Left cardiac atrium (tissue), 4 donors: ENCODE measurements at regions not wholly inside any gene's neighbourhood (a gene's known extent, or its start where the extent isn't known, plus 50 kb on each side); places are given as distances from the start of the nearest gene placed in this dataset.
"Not testable (repeated sequence)": the region's sequence is repeated elsewhere in the genome, so short reads cannot be mapped to it uniquely, and the experiment has no call there.

ENCODE experiments used
- ATAC-seq, 2 donors: fragments of 200-7000 bp; cut with Tn5 transposase; one replicate each; pipeline ENCODE4 v1.9.1; 2020; ENCODE audit warnings: mild to moderate bottlenecking in 2 of 2, moderate library complexity in 2 of 2
- DNase-seq: peaks from one replicate; pipeline ENCODE4 v3.0.0-alpha.2; 2020
- intact Hi-C, 2 donors: fragments of 100-400 bp; cut with DNase I; formaldehyde crosslinking; loops; one replicate each; pipeline versions ENCODE4 v1.14.1 to v1.15.1; 2022 to 2023
- donor health status: DM: no; HTN: yes; CAD: no.
- donor health status: DM: no; HTN: yes; CAD: no; lungs with severe emphysema.
- donor health status: DM: yes; HTN: yes; CAD: no.
- donor health status: Dilated cardiomyopathy.

DNA sequence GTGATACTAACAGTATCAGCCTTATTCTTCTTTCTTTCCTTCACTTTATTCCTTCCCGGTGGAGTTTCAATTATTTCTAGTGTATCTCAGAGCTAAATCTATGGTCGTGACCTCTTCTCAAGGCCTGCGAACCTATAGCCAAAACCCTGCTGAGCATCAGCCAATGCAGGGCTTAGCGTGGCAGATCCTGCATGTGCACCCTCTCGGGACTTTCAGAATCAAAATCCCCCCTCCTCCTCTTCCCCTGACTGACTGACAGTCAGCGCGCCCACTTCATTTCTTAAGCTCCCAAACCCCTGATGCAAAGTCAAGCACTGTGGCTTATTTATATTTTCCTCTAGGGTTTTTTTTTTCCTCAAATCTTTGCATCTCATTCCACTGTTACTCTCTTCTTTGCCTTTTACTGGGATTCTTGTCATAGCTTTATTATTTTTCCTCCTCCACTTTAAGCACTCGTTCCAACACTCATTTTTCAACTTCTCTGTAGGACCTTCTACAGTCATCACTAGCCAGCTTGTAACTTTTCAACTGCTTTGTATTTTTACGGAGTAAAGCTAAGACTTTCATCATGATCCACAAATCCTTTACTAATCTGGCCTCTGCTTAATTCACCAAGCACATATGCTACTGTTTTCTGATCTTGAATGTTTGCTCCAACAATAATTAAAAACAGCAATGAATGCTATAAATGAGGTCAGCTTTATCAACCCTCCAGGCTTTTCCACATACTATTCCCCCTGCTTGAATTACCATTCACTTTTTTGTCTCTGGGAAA is 896.5 kb upstream of the PIK3C3 start:
- intact Hi-C loops = no loop called here
- no peak for ATAC-seq
- no peak for DNase-seq

GRCh38 chr18:41052625-41053024 is 902.4 kb upstream of the PIK3C3 start:
- DNase-seq (no peak), ATAC-seq (no peak)
- intact Hi-C loops = no loop called here

- DNase-seq, ATAC-seq, intact Hi-C loops: not testable (repeated sequence)
Measured at GRCh38 chr18:41046250-41046649, 908.8 kb upstream of the PIK3C3 start.

- ATAC-seq (no peak), DNase-seq (no peak)
- intact Hi-C loops = no loop called here
Measured at GRCh38 chr18:41043876-41044275, 911.2 kb upstream of the PIK3C3 start.

- no peak for ATAC-seq
- intact Hi-C loops = no loop called here
- DNase-seq = no peak
Measured at GRCh38 chr18:41042866-41043265, 912.2 kb upstream of the PIK3C3 start.

- intact Hi-C loops = no loop called here
- DNase-seq (no peak), ATAC-seq (no peak)
Measured at GRCh38 chr18:41038071-41038470, 917.0 kb upstream of the PIK3C3 start.

DNA sequence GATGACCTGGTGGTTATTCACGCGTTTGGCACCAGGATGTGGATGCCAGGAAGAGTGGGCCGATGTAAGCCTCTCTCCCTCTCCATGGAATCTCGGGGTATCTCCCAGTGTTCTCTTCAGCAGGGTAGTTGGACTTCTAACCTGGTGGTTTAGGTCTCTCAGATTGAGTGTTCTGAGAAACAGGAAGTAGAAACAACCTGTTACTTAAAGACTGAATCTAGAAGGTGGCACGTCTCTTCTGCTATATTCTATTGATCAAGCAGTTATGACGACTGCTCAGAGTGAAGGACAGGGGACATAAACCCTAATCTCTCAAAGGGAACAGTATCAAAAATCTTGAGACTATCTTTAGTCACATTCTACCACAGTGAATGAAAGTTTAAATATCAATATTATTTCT is 918.7 kb upstream of the PIK3C3 start:
- ATAC-seq = no peak
- no peak for DNase-seq
- intact Hi-C loops = no loop called here

- DNase-seq (no peak), ATAC-seq (no peak)
Measured at GRCh38 chr18:41034413-41034812, 920.6 kb upstream of the PIK3C3 start.

DNA sequence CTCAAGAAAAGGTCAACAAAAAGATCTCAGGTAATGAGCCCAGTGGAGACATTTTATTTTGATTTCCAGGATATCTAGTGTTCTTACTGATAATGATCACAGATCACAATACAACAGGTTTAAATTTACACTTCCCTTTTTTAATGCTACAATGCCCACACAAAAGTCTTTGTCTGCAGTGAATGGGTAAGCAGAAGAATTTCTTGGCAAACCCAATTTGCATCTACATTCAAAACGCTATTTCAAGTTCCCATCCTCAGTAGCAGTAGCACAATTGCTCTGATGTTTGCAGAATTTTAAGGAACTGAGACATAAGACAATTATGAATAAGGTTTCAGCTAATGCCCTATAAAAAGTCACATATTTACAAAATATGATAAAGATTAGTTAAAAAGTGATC is 929.4 kb upstream of the PIK3C3 start:
- ATAC-seq (no peak), DNase-seq (no peak)
- intact Hi-C loops = no loop called here

More at GRCh38 chr18:41034413-41034812, 920.6 kb upstream of the PIK3C3 start:
- intact Hi-C loops = no loop called here

GRCh38 chr18:41024792-41025191 is 930.2 kb upstream of the PIK3C3 start:
- intact Hi-C loops = no loop called here
- ATAC-seq (no peak), DNase-seq (no peak)

DNA sequence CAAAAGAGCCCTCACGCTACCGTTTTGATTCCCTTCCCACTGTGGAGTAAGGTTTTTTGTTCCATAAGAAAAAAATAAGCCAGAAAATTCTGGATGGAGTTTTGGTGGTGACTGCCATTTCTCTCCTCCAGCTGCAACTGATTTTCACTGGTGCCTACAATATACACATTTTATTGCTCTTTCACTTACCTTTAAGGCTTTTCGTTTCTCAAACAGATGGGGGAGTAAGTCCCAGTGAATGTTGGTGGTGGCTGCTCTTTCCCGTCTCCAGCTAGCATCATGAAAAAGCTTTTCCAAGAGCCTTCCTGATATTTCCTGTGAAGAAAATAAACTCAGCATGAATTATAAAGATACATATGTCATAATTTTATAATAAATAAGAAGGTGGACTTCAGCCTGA is 932.5 kb upstream of the PIK3C3 start:
- intact Hi-C loops = no loop called here
- ATAC-seq = no peak
- DNase-seq = no peak

DNA sequence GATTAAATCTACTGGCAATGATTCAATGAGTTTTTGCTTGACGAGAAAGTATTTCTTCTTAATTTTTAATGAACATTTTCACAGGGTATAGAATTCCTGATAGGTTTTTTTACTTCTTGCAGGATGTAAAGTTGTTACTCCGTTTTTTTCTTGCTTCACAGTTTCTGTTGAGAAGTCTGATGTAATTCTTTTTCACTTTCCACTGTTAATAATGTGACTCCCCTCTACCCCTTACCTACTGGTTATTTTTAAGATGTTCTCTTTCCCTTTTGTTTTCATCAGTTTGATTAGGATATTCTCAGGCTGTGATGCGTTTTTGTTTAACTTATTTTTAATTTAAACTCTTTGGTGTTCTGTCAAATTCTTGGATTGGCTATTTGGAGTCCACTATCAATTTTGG is 933.9 kb upstream of the PIK3C3 start:
- DNase-seq (no peak), ATAC-seq (no peak)
- intact Hi-C loops = no loop called here

DNA sequence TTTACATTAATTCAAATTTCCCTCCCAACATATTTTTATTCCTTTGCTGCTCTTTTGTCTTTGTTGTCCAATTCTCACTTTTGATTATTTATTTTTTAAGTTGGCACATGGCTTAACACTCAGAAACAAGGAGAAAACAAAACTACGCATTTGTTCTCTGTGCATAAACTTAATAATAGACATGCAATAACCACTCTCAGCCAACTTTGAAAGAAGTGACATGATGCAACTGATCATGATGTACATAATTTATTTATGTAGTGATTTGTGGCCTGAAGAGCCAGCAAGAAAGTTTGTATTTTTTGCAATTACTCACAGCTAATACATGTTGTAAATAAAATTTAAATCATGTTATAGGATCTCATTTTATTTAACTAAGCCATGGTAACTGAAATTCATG is 942.8 kb upstream of the PIK3C3 start:
- no peak for ATAC-seq
- intact Hi-C loops = no loop called here
- no peak for DNase-seq

DNA sequence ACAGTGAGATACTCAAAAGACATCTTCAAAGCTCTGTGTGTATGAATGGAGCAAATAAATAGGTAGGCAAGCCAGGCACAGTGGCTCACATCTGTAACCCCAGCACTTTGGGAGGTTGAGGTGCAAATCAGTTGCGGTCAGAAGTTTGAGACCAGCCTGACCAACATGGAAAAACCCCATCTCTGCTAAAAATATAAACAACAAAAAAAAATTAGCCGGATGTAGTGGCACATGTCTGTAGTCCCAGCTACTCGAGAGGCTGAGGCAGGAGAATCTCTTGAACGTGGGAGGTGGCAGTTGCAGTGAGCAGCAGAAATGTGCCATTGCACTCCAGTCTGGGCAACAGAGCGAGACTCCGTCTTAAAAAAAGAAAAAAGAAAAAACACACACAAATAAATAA is 945.1 kb upstream of the PIK3C3 start:
- intact Hi-C loops = no loop called here

DNA sequence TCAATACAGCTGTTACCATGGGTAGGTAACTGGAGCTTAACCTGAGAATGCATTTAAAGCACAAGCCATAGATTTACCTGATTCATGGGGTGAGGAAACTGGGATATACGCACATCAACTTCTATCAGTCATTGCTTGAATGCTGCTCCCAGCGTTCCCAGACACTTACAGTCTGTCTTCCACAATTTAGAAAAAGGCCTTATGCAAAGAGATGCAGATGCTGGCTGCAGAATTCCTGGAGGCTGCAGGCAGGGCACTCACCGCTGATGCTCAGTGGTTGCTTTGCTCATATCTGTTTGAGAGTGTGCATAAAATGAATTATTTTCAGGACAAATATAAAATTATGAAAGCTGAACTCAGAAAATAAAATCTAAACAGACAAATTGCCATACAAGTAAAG is 950.7 kb upstream of the PIK3C3 start:
- intact Hi-C loops = no loop called here
- ATAC-seq (no peak), DNase-seq (no peak)

More for the DNA sequence above, 945.1 kb upstream of the PIK3C3 start:
- DNase-seq (no peak), ATAC-seq (no peak)

- ATAC-seq (no peak), DNase-seq (no peak)
- intact Hi-C loops = no loop called here
Measured at GRCh38 chr18:40995529-40995928, 959.5 kb upstream of the PIK3C3 start.

DNA sequence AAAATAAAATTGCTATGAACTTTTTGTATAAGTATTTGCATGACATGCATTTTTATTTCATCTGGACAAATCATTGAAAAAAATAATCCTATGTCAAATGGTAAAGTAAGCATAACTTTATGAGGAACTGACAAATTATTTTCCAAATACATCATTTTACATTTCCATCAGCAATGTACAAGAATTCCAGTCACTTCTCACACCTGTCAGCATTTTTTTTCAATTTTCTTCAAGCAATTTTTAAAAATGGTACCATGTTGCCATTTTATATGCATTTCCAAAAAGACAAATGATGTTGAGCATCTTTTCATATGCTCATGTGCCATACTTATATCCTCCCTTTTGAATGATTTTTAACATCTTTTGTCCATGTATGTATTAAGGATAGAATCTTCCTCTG is 961.7 kb upstream of the PIK3C3 start:
- intact Hi-C loops = no loop called here
- no peak for DNase-seq
- ATAC-seq = no peak

- DNase-seq (no peak), ATAC-seq (no peak)
- intact Hi-C loops = no loop called here
Measured at GRCh38 chr18:40987581-40987980, 967.5 kb upstream of the PIK3C3 start.

DNA sequence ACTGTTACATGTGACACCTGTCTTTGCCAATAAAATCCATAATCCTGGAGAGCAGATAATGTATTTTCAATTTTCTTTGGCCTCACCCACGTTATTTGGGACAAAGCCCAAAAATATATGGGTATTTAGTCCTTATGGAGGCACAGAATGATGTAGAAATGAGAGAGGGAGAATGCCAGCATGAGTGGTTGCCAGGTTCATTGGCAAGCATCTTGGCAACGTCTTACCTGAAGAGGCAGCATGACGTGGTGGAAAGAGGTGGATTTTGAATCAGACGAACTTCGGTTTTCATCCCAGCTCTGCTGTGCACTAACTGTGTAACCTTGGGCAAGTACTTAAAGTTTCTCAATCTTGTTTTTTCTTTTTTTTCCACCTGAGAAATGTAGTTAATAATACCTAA is 969.6 kb upstream of the PIK3C3 start:
- intact Hi-C loops = no loop called here
- ATAC-seq (no peak), DNase-seq (no peak)

GRCh38 chr18:40984856-40985255 is 970.2 kb upstream of the PIK3C3 start:
- intact Hi-C loops = no loop called here
- ATAC-seq = no peak
- DNase-seq = no peak

DNA sequence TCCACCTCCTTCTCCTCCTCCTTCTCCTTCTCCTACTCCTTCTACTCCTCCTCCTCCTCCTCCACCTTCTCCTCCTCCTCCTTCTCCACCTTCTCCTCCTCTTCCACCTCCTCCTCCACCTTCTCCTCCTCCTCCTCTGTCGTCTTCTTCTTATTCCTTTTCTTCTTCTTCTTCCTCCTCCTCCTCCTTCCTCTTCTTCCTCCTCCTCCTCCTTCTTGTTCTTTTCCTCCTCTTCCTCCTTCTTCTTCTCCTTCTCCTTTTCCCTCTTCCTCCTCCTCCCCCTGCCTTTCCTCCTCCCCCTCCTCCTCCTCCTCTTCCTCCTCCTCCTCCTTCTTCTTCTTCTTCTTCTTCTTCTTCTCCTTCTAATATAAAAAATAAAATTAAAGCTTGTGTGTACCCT is 971.2 kb upstream of the PIK3C3 start:
- no peak for ATAC-seq
- no peak for DNase-seq
- intact Hi-C loops = no loop called here

DNA sequence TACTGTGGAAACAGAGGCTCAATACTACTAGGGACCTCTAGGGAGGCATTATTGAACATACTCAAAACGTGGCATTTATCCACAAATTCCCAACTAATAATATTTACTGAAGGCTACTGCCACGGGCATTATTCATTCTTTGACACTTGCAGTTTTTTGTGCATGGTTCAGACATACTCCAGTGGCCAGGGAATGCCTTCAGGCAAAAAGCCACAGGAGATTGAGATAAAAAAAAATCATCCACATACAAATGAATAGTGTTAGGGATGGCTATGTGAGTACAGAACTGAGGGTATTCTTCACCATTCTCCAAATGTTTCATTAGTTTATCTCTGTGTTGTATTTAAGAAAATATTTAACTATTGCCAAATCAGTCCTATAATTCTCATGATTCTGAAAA is 974.9 kb upstream of the PIK3C3 start:
- DNase-seq (no peak), ATAC-seq (no peak)
- intact Hi-C loops = no loop called here
